ENCODE measurements at regions not wholly inside any gene's neighbourhood (a gene's known extent, or its start where the extent isn't known, plus 50 kb on each side); places are given as distances from the start of the nearest gene placed in this dataset.

DNA sequence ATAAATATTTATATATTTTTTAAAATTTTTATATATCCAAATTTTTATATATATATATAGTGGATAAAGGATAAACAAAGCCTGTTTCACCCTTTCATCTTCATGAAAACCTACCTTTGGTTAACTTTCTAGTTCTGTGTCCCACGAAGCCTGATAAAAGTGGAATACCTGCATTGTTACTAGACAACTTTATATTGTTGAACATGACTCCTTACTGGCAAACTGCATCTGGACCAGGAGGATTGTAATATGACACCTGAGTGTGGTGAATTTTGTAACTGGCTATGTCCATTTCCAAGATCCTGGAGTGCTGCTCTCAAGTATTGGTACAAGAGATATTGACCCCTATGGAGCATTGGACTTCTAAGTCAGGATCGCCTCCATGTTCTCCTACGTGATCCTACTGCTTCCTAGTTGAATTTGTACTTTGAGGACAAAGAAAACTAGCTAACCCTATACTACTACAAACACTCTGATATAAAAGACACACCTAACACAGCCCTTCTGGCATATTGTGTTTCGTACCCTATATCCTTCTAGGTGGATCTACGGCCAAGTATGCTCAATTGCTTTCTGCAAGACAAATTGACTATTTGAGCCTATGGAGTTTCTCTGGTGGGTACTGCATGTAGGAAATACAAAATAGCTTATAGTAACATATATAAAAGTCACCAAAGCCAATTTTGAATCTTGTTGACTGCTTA, 61.3 kb upstream of the PRRG1 start:
- FAIRE-seq: no peak
- intact Hi-C loops (cut with DNase I): no loop called here
- H3K9ac ChIP-seq (ENCODE audit: low read length in 3 of 3): no peak overlapping the region
- TF ChIP-seq, protein P1, sequence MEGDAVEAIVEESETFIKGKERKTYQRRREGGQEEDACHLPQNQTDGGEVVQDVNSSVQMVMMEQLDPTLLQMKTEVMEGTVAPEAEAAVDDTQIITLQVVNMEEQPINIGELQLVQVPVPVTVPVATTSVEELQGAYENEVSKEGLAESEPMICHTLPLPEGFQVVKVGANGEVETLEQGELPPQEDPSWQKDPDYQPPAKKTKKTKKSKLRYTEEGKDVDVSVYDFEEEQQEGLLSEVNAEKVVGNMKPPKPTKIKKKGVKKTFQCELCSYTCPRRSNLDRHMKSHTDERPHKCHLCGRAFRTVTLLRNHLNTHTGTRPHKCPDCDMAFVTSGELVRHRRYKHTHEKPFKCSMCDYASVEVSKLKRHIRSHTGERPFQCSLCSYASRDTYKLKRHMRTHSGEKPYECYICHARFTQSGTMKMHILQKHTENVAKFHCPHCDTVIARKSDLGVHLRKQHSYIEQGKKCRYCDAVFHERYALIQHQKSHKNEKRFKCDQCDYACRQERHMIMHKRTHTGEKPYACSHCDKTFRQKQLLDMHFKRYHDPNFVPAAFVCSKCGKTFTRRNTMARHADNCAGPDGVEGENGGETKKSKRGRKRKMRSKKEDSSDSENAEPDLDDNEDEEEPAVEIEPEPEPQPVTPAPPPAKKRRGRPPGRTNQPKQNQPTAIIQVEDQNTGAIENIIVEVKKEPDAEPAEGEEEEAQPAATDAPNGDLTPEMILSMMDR (IDR thresholded peaks at IDR 0.05; ENCODE audit: borderline replicate concordance, extremely low read depth, insufficient read depth): no peak
- no peaks in the 10 kb centered on the region for H3K9me3 ChIP-seq (ENCODE audit: control insufficient read depth in 2 of 3, insufficient read depth in 1 of 3, low read length in 3 of 3)
- no peak overlapping the region for H3K27ac ChIP-seq (ENCODE audit: low read depth in 2 of 2, low read length in 2 of 2)
- no peaks in the 10 kb centered on the region for H3K27me3 ChIP-seq (ENCODE audit: control insufficient read depth, insufficient read depth, low read length)
- no peaks in the 10 kb centered on the region for H3K36me3 ChIP-seq (ENCODE audit: control insufficient read depth in 2 of 3, insufficient read depth in 3 of 3, low read length in 3 of 3)
- H3K4me3 ChIP-seq (ENCODE audit: low read length in 3 of 3): no peak overlapping the region
- peak in 3 of 5 donors; percentile 19 to 43 (median 24) for DNase-seq
- H3K4me1 ChIP-seq (ENCODE audit: control insufficient read depth in 2 of 3, insufficient read depth in 2 of 3, low read depth in 1 of 3, low read length in 3 of 3): no peaks in the 10 kb centered on the region

DNA sequence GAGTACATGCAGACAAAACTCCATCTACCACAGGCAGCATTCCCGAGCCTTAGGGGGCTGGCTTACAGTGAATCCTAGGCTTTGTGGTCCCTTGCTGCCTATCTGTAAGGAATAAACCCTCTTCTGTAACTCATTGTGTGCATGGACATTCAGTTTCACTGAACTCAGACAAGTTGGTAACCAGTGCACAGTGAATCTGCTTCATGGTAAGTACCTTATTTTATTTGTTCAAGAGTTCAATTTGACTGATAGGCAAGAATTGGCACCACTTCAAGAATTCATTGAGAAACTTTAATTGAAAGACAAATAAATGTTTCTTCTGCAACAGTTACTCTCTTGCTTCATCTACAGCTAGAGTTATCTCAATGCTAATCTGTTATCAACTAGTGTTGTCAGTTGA, 57.2 kb upstream of the PRRG1 start:
- TF ChIP-seq, protein P1 (IDR thresholded peaks at IDR 0.05; ENCODE audit: borderline replicate concordance, extremely low read depth, insufficient read depth): no peak
- no peak overlapping the region for H3K9ac ChIP-seq (ENCODE audit: low read length in 3 of 3)
- FAIRE-seq (no peak), DNase-seq (no peak)
- H3K36me3 ChIP-seq (ENCODE audit: control insufficient read depth in 2 of 3, insufficient read depth in 3 of 3, low read length in 3 of 3): no peaks in the 10 kb centered on the region
- H3K4me1 ChIP-seq (ENCODE audit: control insufficient read depth in 2 of 3, insufficient read depth in 2 of 3, low read depth in 1 of 3, low read length in 3 of 3): no peaks in the 10 kb centered on the region
- no peak overlapping the region for H3K4me3 ChIP-seq (ENCODE audit: low read length in 3 of 3)
- no peak overlapping the region for H3K27ac ChIP-seq (ENCODE audit: low read depth in 2 of 2, low read length in 2 of 2)
- H3K27me3 ChIP-seq (ENCODE audit: control insufficient read depth, insufficient read depth, low read length): no peaks in the 10 kb centered on the region
- intact Hi-C loops (cut with DNase I): no loop called here
- H3K9me3 ChIP-seq (ENCODE audit: control insufficient read depth in 2 of 3, insufficient read depth in 1 of 3, low read length in 3 of 3): peaks cover 0 to 10% (median 0%) of the 10 kb centered on the region in 3 donors
